GM19397 (cell line): ENCODE measurements at regions not wholly inside any gene's neighbourhood (a gene's known extent, or its start where the extent isn't known, plus 50 kb on each side); places are given as distances from the start of the nearest gene placed in this dataset.
"Not testable (repeated sequence)": the region's sequence is repeated elsewhere in the genome, so short reads cannot be mapped to it uniquely, and the experiment has no call there.

Experiments used
- ATAC-seq: cut with Tn5 transposase; IDR thresholded peaks from one replicate; pipeline ENCODE4 v1.9.1; 2021; ENCODE audit warnings: mild to moderate bottlenecking, moderate library complexity; ENCODE audit not compliant: unreplicated experiment

DNA sequence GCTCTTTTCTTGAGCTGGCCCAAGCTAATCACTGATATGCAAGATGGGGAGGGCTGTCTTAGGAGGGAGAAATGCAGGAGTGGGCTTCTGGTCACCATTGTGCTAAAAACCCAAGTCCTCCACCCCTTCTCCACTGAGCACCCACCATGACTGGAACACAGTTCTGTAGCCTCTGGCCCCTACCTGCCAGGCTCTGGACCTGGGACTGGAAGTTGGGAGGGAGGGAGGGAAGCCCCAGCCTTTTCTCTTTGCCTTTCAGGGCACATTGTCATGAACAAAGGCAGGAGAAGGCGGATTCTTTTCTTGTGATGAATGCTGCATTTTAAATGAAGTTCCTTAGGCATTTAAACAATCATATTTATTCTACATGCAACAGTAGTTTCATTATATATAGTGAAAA, 559.1 kb upstream of the TRPC7 start:
- no peak for ATAC-seq

DNA sequence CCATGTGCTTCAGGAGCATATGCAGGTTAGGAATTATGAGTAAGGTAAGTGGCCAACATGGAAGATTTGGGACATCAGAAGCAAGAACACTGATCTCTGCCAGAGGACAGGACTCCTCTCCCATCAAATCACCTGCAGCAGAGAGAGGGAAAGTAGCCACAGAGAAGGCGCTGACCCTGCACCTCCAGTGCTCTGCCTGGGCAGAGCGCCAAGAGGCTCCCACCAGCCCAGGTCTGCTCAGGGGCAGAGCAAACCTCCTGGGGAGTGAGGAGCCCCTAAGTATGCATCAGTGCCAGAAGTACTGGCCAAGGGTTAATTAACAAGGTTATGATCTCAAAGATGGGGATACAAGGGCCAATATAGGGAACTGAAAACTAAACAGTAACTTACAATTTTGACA, 545.3 kb upstream of the TRPC7 start:
- ATAC-seq = no peak

- ATAC-seq = no peak
These were observed 544.6 kb upstream of the TRPC7 start for GRCh38 chr5:136909906-136910305.

DNA sequence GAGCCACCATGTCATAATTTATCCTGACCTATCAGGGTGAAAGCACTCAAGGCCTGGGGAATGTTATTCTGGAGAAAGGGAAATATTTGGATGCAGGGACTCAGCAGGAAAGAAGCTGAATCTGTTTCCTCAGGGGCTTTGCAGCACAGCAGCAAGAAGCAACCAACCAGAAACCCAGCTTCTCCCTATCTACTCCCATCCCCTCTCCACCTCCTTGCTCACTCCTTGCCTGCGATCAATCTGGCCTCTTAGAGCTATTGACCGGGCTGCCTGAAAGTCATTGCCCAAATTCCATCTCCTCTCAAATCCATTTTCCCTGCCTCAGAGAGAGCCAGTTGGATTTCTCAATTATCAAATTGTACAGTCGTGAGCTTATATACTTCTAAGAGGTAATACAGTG, 542.0 kb upstream of the TRPC7 start:
- no peak for ATAC-seq

DNA sequence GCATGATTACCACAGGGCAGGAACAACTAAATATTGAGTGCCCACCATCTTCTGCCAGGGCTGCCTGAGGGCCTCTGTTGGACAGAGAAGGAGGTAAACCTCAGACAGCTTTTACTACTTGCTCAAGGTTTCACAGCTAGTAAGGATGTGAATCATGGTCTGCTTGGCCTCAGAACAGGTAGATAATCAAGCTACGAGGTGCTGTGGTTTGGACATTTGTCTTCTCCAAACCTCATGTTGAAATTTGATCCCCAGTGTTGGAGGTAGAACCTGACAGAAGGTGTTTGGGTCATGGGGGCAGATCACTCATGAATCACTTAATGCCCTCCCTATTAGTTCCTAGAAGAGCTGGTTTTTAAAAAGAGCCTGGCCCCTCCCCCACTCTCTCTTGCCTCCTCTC, 541.2 kb upstream of the TRPC7 start:
- no peak for ATAC-seq

GRCh38 chr5:136905571-136905970, 540.2 kb upstream of the TRPC7 start:
- no peak for ATAC-seq

DNA sequence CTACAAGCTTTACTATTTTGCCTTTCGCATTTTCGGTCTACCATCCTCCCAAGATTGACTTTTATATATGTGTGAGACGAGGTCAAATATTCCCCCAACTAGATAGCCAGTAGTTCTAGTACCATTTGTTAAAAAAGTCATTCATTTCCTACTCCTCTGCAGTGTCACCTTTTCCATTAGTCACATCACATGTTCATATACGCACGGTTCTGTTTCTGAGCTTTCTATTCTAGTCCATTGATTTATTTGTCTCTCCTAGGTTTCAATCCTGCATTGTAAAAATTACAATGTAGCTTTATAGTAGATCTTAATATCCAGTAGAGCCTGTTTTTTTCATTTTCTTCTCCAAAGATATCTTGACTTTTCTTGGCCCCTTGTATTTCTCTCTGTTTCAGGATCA, 528.7 kb upstream of the TRPC7 start:
- no peak for ATAC-seq

GRCh38 chr5:136892000-136892399, 526.7 kb upstream of the TRPC7 start:
- ATAC-seq = no peak

DNA sequence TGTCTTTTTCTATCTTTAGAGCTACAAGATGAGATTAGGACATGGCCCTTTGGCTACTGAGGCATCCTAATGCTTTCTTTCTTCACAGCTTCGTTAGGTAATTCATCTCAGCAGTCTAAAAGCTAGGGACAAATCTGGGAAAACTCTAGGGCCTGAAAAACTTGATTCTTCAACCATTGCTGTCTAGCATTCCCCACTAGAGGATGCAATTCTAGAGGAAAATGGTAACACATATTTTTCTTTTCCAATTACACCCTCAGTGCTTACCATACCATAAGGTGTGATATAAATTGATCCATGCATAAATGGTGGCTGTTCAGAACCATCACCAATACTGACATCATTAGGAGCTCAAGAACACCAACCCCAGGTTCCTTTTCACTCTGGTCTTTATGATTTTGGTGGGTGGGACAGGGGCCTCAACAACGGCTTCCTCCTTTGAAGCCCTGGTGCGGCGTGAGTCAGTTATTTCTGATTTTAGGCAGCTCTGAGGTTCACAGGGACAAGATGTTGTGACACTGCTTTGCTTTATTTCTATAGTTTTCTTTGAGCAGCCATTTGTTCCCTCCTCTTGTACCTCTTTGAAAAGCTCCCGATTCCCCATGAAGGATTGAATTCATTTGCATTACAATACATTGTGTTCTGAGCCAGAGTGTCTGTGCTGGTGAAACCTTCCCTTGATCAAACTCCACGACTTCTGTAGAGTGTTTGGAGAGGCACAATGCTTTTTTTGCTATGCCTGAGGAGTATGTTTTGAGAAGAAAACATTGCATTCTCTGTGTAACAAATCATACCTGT, 526.0 kb upstream of the TRPC7 start:
- no peak for ATAC-seq

GRCh38 chr5:136890431-136891148, 525.2 kb upstream of the TRPC7 start:
- no peak for ATAC-seq

GRCh38 chr5:136886608-136887007, 521.3 kb upstream of the TRPC7 start:
- no peak for ATAC-seq

GRCh38 chr5:136864960-136865359, 499.6 kb upstream of the TRPC7 start:
- no peak for ATAC-seq

DNA sequence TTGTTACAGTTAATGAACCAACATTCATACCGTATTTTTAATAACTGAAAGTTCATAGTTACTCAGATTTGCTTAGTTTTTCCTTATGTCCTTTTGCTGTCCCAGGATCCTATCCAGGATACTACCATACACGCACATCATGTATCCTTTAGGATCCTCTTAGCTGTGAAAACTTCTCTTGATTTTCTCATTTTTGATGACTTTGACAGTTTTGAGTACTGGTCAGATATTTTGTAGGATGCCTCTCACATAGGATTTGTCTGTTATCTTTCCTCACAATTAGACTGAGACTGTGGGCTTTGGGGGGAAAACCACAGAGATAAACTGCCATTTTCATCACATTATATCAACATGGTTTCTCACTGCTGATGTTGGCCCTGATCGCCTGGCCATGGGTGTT, 491.3 kb upstream of the TRPC7 start:
- no peak for ATAC-seq

DNA sequence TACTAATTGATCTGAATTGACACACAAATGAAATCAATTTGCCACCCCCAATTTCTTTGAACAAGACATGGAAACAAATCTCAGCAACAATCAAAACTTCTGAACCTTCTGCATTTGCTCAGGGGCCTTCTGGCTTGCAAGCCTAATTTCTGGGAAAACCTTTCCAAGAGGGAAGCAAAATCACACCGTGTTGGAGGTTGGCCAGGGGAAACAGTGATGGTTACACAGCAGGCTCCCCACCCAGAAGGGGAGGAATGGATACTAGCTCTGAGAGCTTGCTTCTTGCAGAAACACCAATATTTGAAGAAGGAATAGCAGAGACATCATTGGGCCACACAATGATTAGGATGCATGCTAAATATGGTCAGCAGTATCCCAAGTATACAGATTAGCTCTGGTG, 488.6 kb upstream of the TRPC7 start:
- no peak for ATAC-seq

- ATAC-seq = no peak
These were observed 475.3 kb upstream of the TRPC7 start for GRCh38 chr5:136840601-136841000.

- ATAC-seq = no peak
These were observed 470.7 kb upstream of the TRPC7 start for GRCh38 chr5:136836093-136836492.

GRCh38 chr5:136820848-136821247, 455.5 kb upstream of the TRPC7 start:
- no peak for ATAC-seq

GRCh38 chr5:136819526-136820302, 454.4 kb upstream of the TRPC7 start:
- ATAC-seq = no peak

DNA sequence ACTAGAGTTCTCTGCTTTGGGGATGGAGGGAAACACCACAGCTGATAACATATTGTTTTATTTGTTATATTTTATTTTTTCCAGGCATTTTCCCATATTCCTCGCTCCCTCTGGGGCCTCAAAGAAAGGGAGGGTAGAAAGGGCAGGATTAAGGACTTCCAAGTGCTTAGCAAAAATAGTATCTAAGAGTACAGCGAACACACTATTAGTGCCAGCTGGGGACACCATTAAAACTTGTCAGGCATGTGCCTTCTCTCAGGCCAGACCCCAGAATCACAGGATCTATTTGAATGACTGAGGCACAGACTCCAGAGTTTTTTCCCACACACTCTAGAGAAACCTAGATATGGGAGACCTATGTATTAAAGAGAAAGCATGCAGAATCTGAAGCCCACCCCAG, 451.0 kb upstream of the TRPC7 start:
- no peak for ATAC-seq

GRCh38 chr5:136814619-136815378, 449.5 kb upstream of the TRPC7 start:
- no peak for ATAC-seq

- not testable (repeated sequence) for ATAC-seq
These were observed 446.9 kb upstream of the TRPC7 start for GRCh38 chr5:136812270-136812669.
